K562 (cell line): ENCODE measurements at regions not wholly inside any gene's neighbourhood (a gene's known extent, or its start where the extent isn't known, plus 50 kb on each side); places are given as distances from the start of the nearest gene placed in this dataset.

Experiments
- ATAC-seq: fragments of 200-7000 bp; cut with Tn5 transposase; 3 replicates; pipeline ENCODE4 v1.9.1; 2020; ENCODE audit warnings: moderate library complexity
- BruUV-seq: library from RNA; stranded (reverse); fragments of 400-500 nt; replicated peaks from 2 replicates; lab custom pipeline; 2021; lab: Mats Ljungman, UMichigan
- CTCF ChIA-PET: fragments of 300-600 bp; formaldehyde crosslinking; extraction: SDS; loops from one replicate; lab custom pipeline; 2021; ENCODE audit warnings: low intra/inter-chr PET ratio; lab: Yijun Ruan, JAX
- POLR2A ChIA-PET: fragments of 300-600, 350-650 bp; sonication (Branson Sonifier 250); formaldehyde crosslinking; extraction: SDS; loops from one replicate; lab custom pipeline; 2021; ENCODE audit warnings: antibody characterized with exemption, inconsistent platforms; lab: Yijun Ruan, JAX
- DNase-seq, 4 experiments: peaks; one replicate each; pipeline versions ENCODE4 v3.0.0 to v3.0.0-alpha.2; 2011 to 2018; ENCODE audit warnings: low spot score in 3 of 4, mixed read lengths in 3 of 4; ENCODE audit errors: extremely low read depth in 1 of 4
- FAIRE-seq: peaks from 2 replicates; lab custom pipeline; 2011; peaks lifted over from hg19 to GRCh38; lab: Jason Lieb, UNC
- H2AFZ ChIP-seq: 2 replicates; pipeline ENCODE4 v1.6.0; 2011; ENCODE audit warnings: low read depth, low read length, control low read depth, inconsistent platforms
- H3K27ac ChIP-seq: fragments of 200-600 bp; 3 replicates; pipeline ENCODE4 v1.8.0; 2011; ENCODE audit warnings: low read depth, mild to moderate bottlenecking, control low read depth, inconsistent platforms, low read length, moderate library complexity, mixed read lengths; ENCODE audit errors: extremely low read depth
- H3K27me3 ChIP-seq, 2 experiments: fragments of 300-600 bp in 1 of 2; 2 replicates in 1 of 2; 3 replicates in 1 of 2; pipeline versions ENCODE4 v1.6.0 to v1.8.0; 2011; ENCODE audit warnings: inconsistent platforms in 2 of 2, low read length in 2 of 2, mild to moderate bottlenecking in 1 of 2, mixed read lengths in 1 of 2, moderate library complexity in 1 of 2; ENCODE audit not compliant: control insufficient read depth in 2 of 2, insufficient read depth in 2 of 2
- H3K36me3 ChIP-seq: fragments of 300-600 bp; 3 replicates; pipeline ENCODE4 v1.8.0; 2011; ENCODE audit warnings: mild to moderate bottlenecking, low read length, inconsistent platforms; ENCODE audit not compliant: control insufficient read depth, insufficient read depth
- H3K4me1 ChIP-seq, 2 experiments: fragments of 200-600 bp in 1 of 2; replicated peaks in 1 of 2; 2 replicates in 1 of 2; 3 replicates in 1 of 2; pipeline versions ENCODE4 v1.5.1 to v1.8.0; 2011; ENCODE audit warnings: inconsistent platforms in 2 of 2, low read length in 2 of 2, mild to moderate bottlenecking in 1 of 2, mixed read lengths in 1 of 2, moderate library complexity in 1 of 2; ENCODE audit not compliant: control insufficient read depth in 2 of 2, insufficient read depth in 2 of 2
- H3K4me2 ChIP-seq: 2 replicates; pipeline ENCODE4 v1.6.1; 2011; ENCODE audit warnings: low read length, control low read depth, inconsistent platforms, mixed read lengths; ENCODE audit not compliant: insufficient read depth
- H3K4me3 ChIP-seq: fragments of 200-600 bp; sonication (generic), shearing (Covaris generic); 2 replicates; pipeline ENCODE4 v1.5.1; 2016; ENCODE audit warnings: control low read depth, inconsistent platforms
- H3K79me2 ChIP-seq: fragments of 200-600 bp; 3 replicates; pipeline ENCODE4 v1.8.0; 2011; ENCODE audit warnings: low read length, inconsistent platforms; ENCODE audit not compliant: control insufficient read depth, insufficient read depth
- H3K9ac ChIP-seq, 2 experiments: 2 replicates each; pipeline versions ENCODE4 v1.6.0 to v1.6.1; 2011; ENCODE audit warnings: low read depth in 2 of 2, low read length in 2 of 2, control low read depth in 1 of 2, inconsistent platforms in 1 of 2, mild to moderate bottlenecking in 1 of 2, mixed read lengths in 1 of 2; ENCODE audit not compliant: insufficient read depth in 1 of 2
- H3K9me1 ChIP-seq: one replicate; pipeline ENCODE4 v1.6.0; 2011; ENCODE audit warnings: inconsistent platforms, mild to moderate bottlenecking, low read length, moderate library complexity; ENCODE audit not compliant: control insufficient read depth, insufficient read depth
- H3K9me3 ChIP-seq: replicated peaks from 2 replicates; pipeline ENCODE4 v1.5.1; 2011; ENCODE audit warnings: low read depth, low read length, inconsistent platforms; ENCODE audit not compliant: control insufficient read depth, insufficient read depth
- H4K20me1 ChIP-seq: replicated peaks from 2 replicates; pipeline ENCODE4 v1.6.1; 2011; ENCODE audit warnings: low read length, inconsistent platforms, mixed read lengths; ENCODE audit not compliant: control insufficient read depth, insufficient read depth
- CTBP1 ChIP-seq: fragments of 450-650 bp; IDR thresholded peaks from 2 replicates; pipeline ENCODE4 v1.6.1; 2016; ENCODE audit warnings: borderline replicate concordance
- DIDO1 ChIP-seq: fragments of 450-650 bp; IDR thresholded peaks from 2 replicates; pipeline ENCODE4 v1.6.1; 2016; ENCODE audit warnings: low read depth, missing biosample characterization, missing genetic modification characterization
- EP400 ChIP-seq: fragments of 450-650 bp; IDR thresholded peaks from 2 replicates; pipeline ENCODE4 v1.6.1; 2017; ENCODE audit warnings: antibody characterized with exemption, mild to moderate bottlenecking, moderate library complexity
- ETS1 ChIP-seq: conservative IDR thresholded peaks from 2 replicates; pipeline ENCODE4 v1.6.1; 2011; ENCODE audit warnings: low read depth, mild to moderate bottlenecking, low read length; ENCODE audit not compliant: control insufficient read depth
- GATAD2A ChIP-seq: fragments of 450-650 bp; IDR thresholded peaks from 2 replicates; pipeline ENCODE4 v1.6.1; 2017
- GATAD2B ChIP-seq: fragments of 450-650 bp; IDR thresholded peaks from 2 replicates; pipeline ENCODE4 v1.6.1; 2017; ENCODE audit warnings: mild to moderate bottlenecking, borderline replicate concordance
- HINFP ChIP-seq: fragments of 450-650 bp; conservative IDR thresholded peaks from 2 replicates; pipeline ENCODE4 v1.6.1; 2016; ENCODE audit warnings: missing genetic modification characterization, low read depth, mild to moderate bottlenecking, control low read depth, missing compliant biosample characterization
- HSF4 ChIP-seq: fragments of 250-450 bp; sonication (Bioruptor Pico); IDR thresholded peaks from 2 replicates; pipeline ENCODE4 v2.1.2; 2022; ENCODE audit warnings: mild to moderate bottlenecking, moderate library complexity, borderline replicate concordance
- NFIX ChIP-seq: fragments of 250-450 bp; sonication (Bioruptor Pico); IDR thresholded peaks from 2 replicates; pipeline ENCODE4 v1.4.0; 2020; ENCODE audit warnings: low read depth, mild to moderate bottlenecking, moderate library complexity
- NR0B1 ChIP-seq: fragments of 450-650 bp; IDR thresholded peaks from one replicate; pipeline ENCODE4 v1.6.1; 2018; ENCODE audit warnings: mild to moderate bottlenecking, moderate library complexity; ENCODE audit not compliant: partially characterized antibody
- RBM15 ChIP-seq: fragments of 200-400 bp; formaldehyde crosslinking; IDR thresholded peaks from 2 replicates; pipeline ENCODE4 v1.6.1; 2018; ENCODE audit warnings: mild to moderate bottlenecking, low read length, moderate library complexity; ENCODE audit not compliant: insufficient read depth
- SMAD2 ChIP-seq: fragments of 150-350 bp; IDR thresholded peaks from 2 replicates; pipeline ENCODE4 v1.6.1; 2014; ENCODE audit warnings: low read depth, mild to moderate bottlenecking, low read length
- SMARCC2 ChIP-seq: fragments of 450-650 bp; IDR thresholded peaks from 2 replicates; pipeline ENCODE4 v1.6.1; 2017; ENCODE audit warnings: antibody characterized with exemption, moderate library complexity, mild to moderate bottlenecking, low read depth
- SRSF3 ChIP-seq: fragments of 200-400 bp; formaldehyde crosslinking; IDR thresholded peaks from 2 replicates; pipeline ENCODE4 v1.6.1; 2016; ENCODE audit warnings: mild to moderate bottlenecking, low read length, moderate library complexity; ENCODE audit not compliant: insufficient read depth
- TFE3 ChIP-seq: fragments of 450-650 bp; formaldehyde crosslinking; IDR thresholded peaks from 2 replicates; pipeline ENCODE4 v1.4.0; 2020; ENCODE audit warnings: mild to moderate bottlenecking, mixed read lengths
- ZBTB8A ChIP-seq: fragments of 450-650 bp; IDR thresholded peaks from 2 replicates; pipeline ENCODE4 v1.6.1; 2018; ENCODE audit warnings: mild to moderate bottlenecking, moderate library complexity; ENCODE audit not compliant: partially characterized antibody
- ZNF217 ChIP-seq: sonication (generic); formaldehyde crosslinking; IDR thresholded peaks from 2 replicates; pipeline ENCODE4 v1.8.0; 2022; ENCODE audit warnings: mild to moderate bottlenecking, missing genetic modification reagents
- ZNF431 ChIP-seq: sonication (generic); formaldehyde crosslinking; IDR thresholded peaks from 2 replicates; pipeline ENCODE4 v1.8.0; 2022; ENCODE audit warnings: mild to moderate bottlenecking, missing genetic modification reagents
- WGBS: fragments of 100-300 bp; shearing (Covaris generic); methylation state at CpG from one replicate; pipeline ENCODE4 v1.1.6; 2016; ENCODE audit warnings: low coverage, mixed read lengths; ENCODE audit not compliant: insufficient coverage; ENCODE audit errors: missing lambda C conversion rate; 5-methylcytosine and 5-hydroxymethylcytosine counted together
- in situ Hi-C: fragments of 300-500 bp; cut with MboI; formaldehyde crosslinking; loops from 4 replicates; pipeline ENCODE4 v1.15.0; 2018; ENCODE audit warnings: inconsistent platforms, mixed read lengths
- intact Hi-C: fragments of 100-400 bp; cut with micrococcal nuclease; formaldehyde crosslinking; loops from 2 replicates; pipeline ENCODE4 v1.14.2; 2022

- no peaks in the 10 kb centered on the region for H3K36me3 ChIP-seq
- in situ Hi-C loops = no loop called here
- no peak overlapping the region for H2AFZ ChIP-seq
- no peak overlapping the region for H3K27ac ChIP-seq
- ATAC-seq = no peak
- FAIRE-seq = no peak
- H4K20me1 ChIP-seq = no peaks in the 10 kb centered on the region
- no peak overlapping the region for H3K4me3 ChIP-seq
- peaks cover 2% of the 10 kb centered on the region for H3K9me1 ChIP-seq
- no peak overlapping the region for H3K9ac ChIP-seq
- no TSS peak for BruUV-seq
- no peaks in the 10 kb centered on the region; the same call in 1 of the 2 replicates for H3K9me3 ChIP-seq
- no peak for DNase-seq
- no peaks in the 10 kb centered on the region; a peak in 1 of 5 replicates for H3K4me1 ChIP-seq
- 0% methylated on average over 5 of the region's 6 CpGs for WGBS
- H3K4me2 ChIP-seq = no peak overlapping the region
- H3K27me3 ChIP-seq = no peaks in the 10 kb centered on the region; a peak in 2 of 5 replicates
- no peaks in the 10 kb centered on the region for H3K79me2 ChIP-seq
- CTCF ChIA-PET = no interaction called here
- intact Hi-C loops = loop anchor here (10.0 kb wide), 1 partner anchor 62 kb away; the partner anchor contains the start of gene GADD45G
- TF ChIP-seq DIDO1 (no peak), SRSF3 (no peak), HSF4 (CRISPR knock-in tag) (no peak), ZNF431 (CRISPR knock-in tag) (no peak), NFIX (CRISPR knock-in tag) (no peak), ZBTB8A (no peak), SMARCC2 (no peak), HINFP (tag) (no peak), GATAD2B (no peak), TFE3 (CRISPR knock-in tag) (no peak), SMAD2 (no peak), RBM15 (no peak), ZNF217 (no peak), EP400 (no peak), NR0B1 (no peak), CTBP1 (no peak), ETS1 (no peak), GATAD2A (no peak)
- POLR2A ChIA-PET = interaction anchor here (0.6 kb wide), 1 partner anchor 11 kb away, joined by 3 read pairs; no protein-coding TSS in a partner anchor
Observed at GRCh38 chr9:89666950-89667349, 62.1 kb downstream of the GADD45G start.
